ENCODE measurements at regions not wholly inside any gene's neighbourhood (a gene's known extent, or its start where the extent isn't known, plus 50 kb on each side); places are given as distances from the start of the nearest gene placed in this dataset.

- Histone ChIP-seq H3K9me3 (ENCODE audit: control insufficient read depth, insufficient read depth, low read length) (no peaks in the 10 kb centered on the region), H3K27me3 (ENCODE audit: control insufficient read depth, insufficient read depth, low read length) (no peaks in the 10 kb centered on the region), H3K36me3 (ENCODE audit: control insufficient read depth, insufficient read depth, low read length) (no peaks in the 10 kb centered on the region), H3K27ac (ENCODE audit: low read length) (no peak overlapping the region), H3K4me1 (ENCODE audit: control insufficient read depth, insufficient read depth, low read length) (no peaks in the 10 kb centered on the region), H3K4me3 (ENCODE audit: low read length) (no peak overlapping the region)
- WGBS (ENCODE audit: insufficient coverage, insufficient read length) = no CpG with 5 or more reads among the region's 2 CpGs
- no peak for DNase-seq (ENCODE audit: low read depth, low spot score)
Observed at GRCh38 chr14:49401373-49401772, 184.8 kb downstream of the RPS29 start.

- no peak overlapping the region for H3K27ac ChIP-seq (ENCODE audit: low read length)
- H3K36me3 ChIP-seq (ENCODE audit: control insufficient read depth, insufficient read depth, low read length) = no peaks in the 10 kb centered on the region
- no peaks in the 10 kb centered on the region for H3K9me3 ChIP-seq (ENCODE audit: control insufficient read depth, insufficient read depth, low read length)
- H3K27me3 ChIP-seq (ENCODE audit: control insufficient read depth, insufficient read depth, low read length) = no peaks in the 10 kb centered on the region
- no peak overlapping the region for H3K4me3 ChIP-seq (ENCODE audit: low read length)
- no peaks in the 10 kb centered on the region for H3K4me1 ChIP-seq (ENCODE audit: control insufficient read depth, insufficient read depth, low read length)
- no peak for DNase-seq (ENCODE audit: low read depth, low spot score)
Observed at GRCh38 chr14:49396801-49397200, 189.4 kb downstream of the RPS29 start.

GRCh38 chr14:49381778-49382177 is 204.4 kb downstream of the RPS29 start:
- H3K9me3 ChIP-seq (ENCODE audit: control insufficient read depth, insufficient read depth, low read length) = no peaks in the 10 kb centered on the region
- no peak overlapping the region for H3K4me3 ChIP-seq (ENCODE audit: low read length)
- no peak for DNase-seq (ENCODE audit: low read depth, low spot score)
- H3K36me3 ChIP-seq (ENCODE audit: control insufficient read depth, insufficient read depth, low read length) = no peaks in the 10 kb centered on the region
- no CpG with 5 or more reads among the region's 1 CpG for WGBS (ENCODE audit: insufficient coverage, insufficient read length)
- no peaks in the 10 kb centered on the region for H3K4me1 ChIP-seq (ENCODE audit: control insufficient read depth, insufficient read depth, low read length)
- H3K27me3 ChIP-seq (ENCODE audit: control insufficient read depth, insufficient read depth, low read length) = no peaks in the 10 kb centered on the region
- no peak overlapping the region for H3K27ac ChIP-seq (ENCODE audit: low read length)

GRCh38 chr14:49367696-49368095 is 218.5 kb downstream of the RPS29 start:
- Histone ChIP-seq H3K36me3 (ENCODE audit: control insufficient read depth, insufficient read depth, low read length) (no peaks in the 10 kb centered on the region), H3K9me3 (ENCODE audit: control insufficient read depth, insufficient read depth, low read length) (no peaks in the 10 kb centered on the region), H3K4me3 (ENCODE audit: low read length) (no peak overlapping the region), H3K27me3 (ENCODE audit: control insufficient read depth, insufficient read depth, low read length) (peaks cover 47% of the 10 kb centered on the region), H3K4me1 (ENCODE audit: control insufficient read depth, insufficient read depth, low read length) (no peaks in the 10 kb centered on the region), H3K27ac (ENCODE audit: low read length) (no peak overlapping the region)
- WGBS (ENCODE audit: insufficient coverage, insufficient read length) = no CpG with 5 or more reads among the region's 3 CpGs
- no peak for DNase-seq (ENCODE audit: low read depth, low spot score)

GRCh38 chr14:49366416-49366815 is 219.8 kb downstream of the RPS29 start:
- H3K9me3 ChIP-seq (ENCODE audit: control insufficient read depth, insufficient read depth, low read length) = no peaks in the 10 kb centered on the region
- H3K27ac ChIP-seq (ENCODE audit: low read length) = no peak overlapping the region
- H3K36me3 ChIP-seq (ENCODE audit: control insufficient read depth, insufficient read depth, low read length) = no peaks in the 10 kb centered on the region
- peaks cover 46% of the 10 kb centered on the region for H3K27me3 ChIP-seq (ENCODE audit: control insufficient read depth, insufficient read depth, low read length)
- WGBS (ENCODE audit: insufficient coverage, insufficient read length) = no CpG with 5 or more reads among the region's 1 CpG
- no peaks in the 10 kb centered on the region for H3K4me1 ChIP-seq (ENCODE audit: control insufficient read depth, insufficient read depth, low read length)
- DNase-seq (ENCODE audit: low read depth, low spot score) = no peak
- no peak overlapping the region for H3K4me3 ChIP-seq (ENCODE audit: low read length)

GRCh38 chr14:49364752-49365117 is 221.4 kb downstream of the RPS29 start:
- DNase-seq (ENCODE audit: low read depth, low spot score) = no peak
- Histone ChIP-seq H3K4me1 (ENCODE audit: control insufficient read depth, insufficient read depth, low read length) (no peaks in the 10 kb centered on the region), H3K27ac (ENCODE audit: low read length) (no peak overlapping the region), H3K27me3 (ENCODE audit: control insufficient read depth, insufficient read depth, low read length) (peaks cover 46% of the 10 kb centered on the region), H3K9me3 (ENCODE audit: control insufficient read depth, insufficient read depth, low read length) (no peaks in the 10 kb centered on the region), H3K36me3 (ENCODE audit: control insufficient read depth, insufficient read depth, low read length) (no peaks in the 10 kb centered on the region), H3K4me3 (ENCODE audit: low read length) (no peak overlapping the region)
- no CpG with 5 or more reads among the region's 1 CpG for WGBS (ENCODE audit: insufficient coverage, insufficient read length)

- WGBS (ENCODE audit: insufficient coverage, insufficient read length) = no CpG with 5 or more reads among the region's 5 CpGs
- Histone ChIP-seq H3K4me1 (ENCODE audit: control insufficient read depth, insufficient read depth, low read length) (no peaks in the 10 kb centered on the region), H3K9me3 (ENCODE audit: control insufficient read depth, insufficient read depth, low read length) (no peaks in the 10 kb centered on the region), H3K36me3 (ENCODE audit: control insufficient read depth, insufficient read depth, low read length) (no peaks in the 10 kb centered on the region), H3K4me3 (ENCODE audit: low read length) (no peak overlapping the region), H3K27ac (ENCODE audit: low read length) (no peak overlapping the region), H3K27me3 (ENCODE audit: control insufficient read depth, insufficient read depth, low read length) (peaks cover 46% of the 10 kb centered on the region)
- no peak for DNase-seq (ENCODE audit: low read depth, low spot score)
Observed at GRCh38 chr14:49363821-49364751, 222.1 kb downstream of the RPS29 start.

GRCh38 chr14:49362916-49363315 is 223.3 kb downstream of the RPS29 start:
- H3K9me3 ChIP-seq (ENCODE audit: control insufficient read depth, insufficient read depth, low read length) = no peaks in the 10 kb centered on the region
- no CpG with 5 or more reads among the region's 1 CpG for WGBS (ENCODE audit: insufficient coverage, insufficient read length)
- H3K27me3 ChIP-seq (ENCODE audit: control insufficient read depth, insufficient read depth, low read length) = peaks cover 38% of the 10 kb centered on the region
- H3K4me1 ChIP-seq (ENCODE audit: control insufficient read depth, insufficient read depth, low read length) = no peaks in the 10 kb centered on the region
- H3K4me3 ChIP-seq (ENCODE audit: low read length) = no peak overlapping the region
- no peaks in the 10 kb centered on the region for H3K36me3 ChIP-seq (ENCODE audit: control insufficient read depth, insufficient read depth, low read length)
- no peak overlapping the region for H3K27ac ChIP-seq (ENCODE audit: low read length)
- no peak for DNase-seq (ENCODE audit: low read depth, low spot score)

GRCh38 chr14:49339130-49339529 is 247.1 kb downstream of the RPS29 start:
- H3K27ac ChIP-seq (ENCODE audit: low read length) = no peak overlapping the region
- no CpG with 5 or more reads among the region's 3 CpGs for WGBS (ENCODE audit: insufficient coverage, insufficient read length)

GRCh38 chr14:49319810-49320209 is 266.4 kb downstream of the RPS29 start:
- no peaks in the 10 kb centered on the region for H3K4me1 ChIP-seq (ENCODE audit: control insufficient read depth, insufficient read depth, low read length)
- H3K36me3 ChIP-seq (ENCODE audit: control insufficient read depth, insufficient read depth, low read length) = no peaks in the 10 kb centered on the region
- DNase-seq (ENCODE audit: low read depth, low spot score) = no peak
- H3K27ac ChIP-seq (ENCODE audit: low read length) = no peak overlapping the region
- no CpG with 5 or more reads among the region's 3 CpGs for WGBS (ENCODE audit: insufficient coverage, insufficient read length)
- H3K4me3 ChIP-seq (ENCODE audit: low read length) = no peak overlapping the region
- no peaks in the 10 kb centered on the region for H3K9me3 ChIP-seq (ENCODE audit: control insufficient read depth, insufficient read depth, low read length)
- H3K27me3 ChIP-seq (ENCODE audit: control insufficient read depth, insufficient read depth, low read length) = no peaks in the 10 kb centered on the region

More at GRCh38 chr14:49339130-49339529, 247.1 kb downstream of the RPS29 start:
- Histone ChIP-seq H3K4me3 (ENCODE audit: low read length) (no peak overlapping the region), H3K36me3 (ENCODE audit: control insufficient read depth, insufficient read depth, low read length) (no peaks in the 10 kb centered on the region), H3K27me3 (ENCODE audit: control insufficient read depth, insufficient read depth, low read length) (no peaks in the 10 kb centered on the region), H3K4me1 (ENCODE audit: control insufficient read depth, insufficient read depth, low read length) (no peaks in the 10 kb centered on the region), H3K9me3 (ENCODE audit: control insufficient read depth, insufficient read depth, low read length) (no peaks in the 10 kb centered on the region)
- DNase-seq (ENCODE audit: low read depth, low spot score) = no peak

GRCh38 chr14:49315570-49315969 is 270.6 kb downstream of the RPS29 start:
- Histone ChIP-seq H3K9me3 (ENCODE audit: control insufficient read depth, insufficient read depth, low read length) (no peaks in the 10 kb centered on the region), H3K36me3 (ENCODE audit: control insufficient read depth, insufficient read depth, low read length) (no peaks in the 10 kb centered on the region), H3K4me3 (ENCODE audit: low read length) (no peak overlapping the region), H3K27ac (ENCODE audit: low read length) (no peak overlapping the region), H3K4me1 (ENCODE audit: control insufficient read depth, insufficient read depth, low read length) (no peaks in the 10 kb centered on the region), H3K27me3 (ENCODE audit: control insufficient read depth, insufficient read depth, low read length) (no peaks in the 10 kb centered on the region)
- no peak for DNase-seq (ENCODE audit: low read depth, low spot score)
- no CpG with 5 or more reads among the region's 4 CpGs for WGBS (ENCODE audit: insufficient coverage, insufficient read length)

All from iPS DF 6.9 (cell line).